BJ (cell line): ENCODE measurements at regions not wholly inside any gene's neighbourhood (a gene's known extent, or its start where the extent isn't known, plus 50 kb on each side); places are given as distances from the start of the nearest gene placed in this dataset.

Experiments
- CTCF ChIA-PET: fragments of 350-600 bp; formaldehyde crosslinking; extraction: SDS; loops from one replicate; lab custom pipeline; 2021; ENCODE audit warnings: antibody characterized with exemption, inconsistent platforms; lab: Yijun Ruan, JAX
- POLR2A ChIA-PET: fragments of 300-600 bp; sonication (Branson Sonifier 250); formaldehyde crosslinking; extraction: SDS; loops from one replicate; lab custom pipeline; 2021; ENCODE audit warnings: antibody characterized with exemption; lab: Charles Lee
- DNase-seq: peaks from one replicate; pipeline ENCODE4 v3.0.0-alpha.2; 2011; ENCODE audit warnings: low read depth
- H3K27me3 ChIP-seq: 2 replicates; pipeline ENCODE4 v1.6.0; 2011; ENCODE audit warnings: low read length; ENCODE audit not compliant: control insufficient read depth, insufficient read depth
- H3K36me3 ChIP-seq: 2 replicates; pipeline ENCODE4 v1.5.1; 2011; ENCODE audit warnings: low read length; ENCODE audit not compliant: control insufficient read depth, insufficient read depth
- H3K4me3 ChIP-seq: 2 replicates; pipeline ENCODE4 v1.5.1; 2011; ENCODE audit warnings: low read depth, mild to moderate bottlenecking, control low read depth, low read length
- TF ChIP-seq, protein P1 (sequence below): IDR thresholded peaks from 2 replicates; pipeline ENCODE4 v1.5.1; 2011; ENCODE audit warnings: low read depth, mild to moderate bottlenecking, control low read depth, inconsistent platforms, low read length, moderate library complexity; ENCODE audit not compliant: insufficient read depth

- no peak for DNase-seq
- CTCF ChIA-PET: no interaction called here
- Histone ChIP-seq H3K36me3 (no peaks in the 10 kb centered on the region), H3K4me3 (no peak overlapping the region), H3K27me3 (no peaks in the 10 kb centered on the region)
- TF ChIP-seq, protein P1, sequence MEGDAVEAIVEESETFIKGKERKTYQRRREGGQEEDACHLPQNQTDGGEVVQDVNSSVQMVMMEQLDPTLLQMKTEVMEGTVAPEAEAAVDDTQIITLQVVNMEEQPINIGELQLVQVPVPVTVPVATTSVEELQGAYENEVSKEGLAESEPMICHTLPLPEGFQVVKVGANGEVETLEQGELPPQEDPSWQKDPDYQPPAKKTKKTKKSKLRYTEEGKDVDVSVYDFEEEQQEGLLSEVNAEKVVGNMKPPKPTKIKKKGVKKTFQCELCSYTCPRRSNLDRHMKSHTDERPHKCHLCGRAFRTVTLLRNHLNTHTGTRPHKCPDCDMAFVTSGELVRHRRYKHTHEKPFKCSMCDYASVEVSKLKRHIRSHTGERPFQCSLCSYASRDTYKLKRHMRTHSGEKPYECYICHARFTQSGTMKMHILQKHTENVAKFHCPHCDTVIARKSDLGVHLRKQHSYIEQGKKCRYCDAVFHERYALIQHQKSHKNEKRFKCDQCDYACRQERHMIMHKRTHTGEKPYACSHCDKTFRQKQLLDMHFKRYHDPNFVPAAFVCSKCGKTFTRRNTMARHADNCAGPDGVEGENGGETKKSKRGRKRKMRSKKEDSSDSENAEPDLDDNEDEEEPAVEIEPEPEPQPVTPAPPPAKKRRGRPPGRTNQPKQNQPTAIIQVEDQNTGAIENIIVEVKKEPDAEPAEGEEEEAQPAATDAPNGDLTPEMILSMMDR: no peak
- POLR2A ChIA-PET: no interaction called here
Measured at GRCh38 chr7:4513450-4513849, 168.6 kb upstream of the FOXK1 start.

GRCh38 chr7:4519819-4520520, 162.1 kb upstream of the FOXK1 start:
- TF ChIP-seq, protein P1: no peak
- ChIA-PET POLR2A (no interaction called here), CTCF (no interaction called here)
- no peaks in the 10 kb centered on the region for H3K27me3 ChIP-seq
- H3K36me3 ChIP-seq: no peaks in the 10 kb centered on the region
- no peak for DNase-seq
- H3K4me3 ChIP-seq: no peak overlapping the region

DNA sequence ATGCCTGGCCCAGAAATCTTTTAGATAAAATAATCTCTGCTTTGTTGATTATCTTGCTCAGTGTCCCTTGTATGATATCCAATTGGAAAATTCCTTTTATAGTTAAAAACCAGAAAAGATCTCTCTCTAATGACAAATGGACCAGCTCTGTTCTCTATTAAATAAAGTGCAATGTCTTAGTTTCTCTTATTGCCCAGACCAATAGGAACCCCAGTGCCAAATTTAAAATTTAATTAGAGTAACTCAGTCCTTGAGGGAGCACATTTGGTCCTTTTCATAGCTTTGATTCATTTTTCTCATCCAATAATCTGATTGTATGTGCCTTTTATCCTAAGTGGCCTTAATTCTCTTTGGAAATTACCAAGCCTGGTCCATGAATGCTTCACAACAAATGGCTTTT, 158.9 kb upstream of the FOXK1 start:
- no peaks in the 10 kb centered on the region for H3K36me3 ChIP-seq
- CTCF ChIA-PET: no interaction called here

DNA sequence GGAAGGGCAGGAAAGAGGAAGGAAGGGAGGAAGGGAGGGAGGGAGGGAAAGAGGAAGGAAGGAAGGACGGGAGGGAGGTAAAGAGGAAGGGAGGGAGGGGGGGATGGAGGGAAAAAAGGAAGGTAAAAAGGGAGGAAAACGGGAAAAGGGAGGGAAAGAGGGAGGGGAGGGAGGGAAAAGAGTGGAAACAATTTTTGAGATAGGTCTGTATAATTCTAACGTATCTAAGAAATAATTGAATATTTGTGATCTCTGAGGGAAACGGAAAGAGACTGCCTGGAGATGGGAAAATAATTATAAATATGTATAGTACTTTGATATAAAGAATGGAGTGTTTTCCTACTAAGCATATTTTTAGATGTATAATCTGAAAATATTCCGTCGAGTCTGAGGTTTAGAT, 158.2 kb upstream of the FOXK1 start:
- Histone ChIP-seq H3K27me3 (no peaks in the 10 kb centered on the region), H3K4me3 (no peak overlapping the region), H3K36me3 (no peaks in the 10 kb centered on the region)
- POLR2A ChIA-PET: no interaction called here
- CTCF ChIA-PET: no interaction called here
- DNase-seq: no peak
- TF ChIP-seq, protein P1: no peak

More for the DNA sequence above, 158.9 kb upstream of the FOXK1 start:
- POLR2A ChIA-PET: no interaction called here
- Histone ChIP-seq H3K4me3 (no peak overlapping the region), H3K27me3 (no peaks in the 10 kb centered on the region)
- DNase-seq: no peak
- TF ChIP-seq, protein P1: no peak

- no peak for DNase-seq
- Histone ChIP-seq H3K4me3 (no peak overlapping the region), H3K27me3 (no peaks in the 10 kb centered on the region), H3K36me3 (no peaks in the 10 kb centered on the region)
- ChIA-PET POLR2A (no interaction called here), CTCF (no interaction called here)
- TF ChIP-seq, protein P1: no peak
Measured at GRCh38 chr7:4525884-4526283, 156.2 kb upstream of the FOXK1 start.
